Fibroblast of pulmonary artery (primary cell): ENCODE measurements at regions not wholly inside any gene's neighbourhood (a gene's known extent, or its start where the extent isn't known, plus 50 kb on each side); places are given as distances from the start of the nearest gene placed in this dataset.
A peak's percentile ranks its signal among the peaks of the same experiment; 100 is the strongest.

Experiments used
- DNase-seq: peaks from one replicate; pipeline ENCODE4 v3.0.0-alpha.2; 2010; ENCODE audit warnings: low read depth
- H3K4me3 ChIP-seq: replicated peaks from 2 replicates; pipeline ENCODE4 v1.5.1; 2011; ENCODE audit warnings: low read depth, mild to moderate bottlenecking, control low read depth, low read length, moderate library complexity
- CTCF ChIP-seq: IDR thresholded peaks from 2 replicates; pipeline ENCODE4 v1.5.1; 2011; ENCODE audit warnings: mild to moderate bottlenecking, control low read depth, low read length, inconsistent platforms; ENCODE audit errors: missing control alignments

- no peak for TF ChIP-seq CTCF
- no peak for DNase-seq
- H3K4me3 ChIP-seq, result no peak overlapping the region
Observed at GRCh38 chr9:13569602-13570067, 290.1 kb upstream of the MPDZ start.

GRCh38 chr9:13568841-13569601, 289.5 kb upstream of the MPDZ start:
- peak overlapping the region; percentile 13 for H3K4me3 ChIP-seq

GRCh38 chr9:13568405-13568804, 288.9 kb upstream of the MPDZ start:
- TF ChIP-seq CTCF, result no peak
- DNase-seq, result peak; percentile 43
- H3K4me3 ChIP-seq, result peak overlapping the region; percentile 13

More at GRCh38 chr9:13568841-13569601, 289.5 kb upstream of the MPDZ start:
- DNase-seq, result no peak
- no peak for TF ChIP-seq CTCF

DNA sequence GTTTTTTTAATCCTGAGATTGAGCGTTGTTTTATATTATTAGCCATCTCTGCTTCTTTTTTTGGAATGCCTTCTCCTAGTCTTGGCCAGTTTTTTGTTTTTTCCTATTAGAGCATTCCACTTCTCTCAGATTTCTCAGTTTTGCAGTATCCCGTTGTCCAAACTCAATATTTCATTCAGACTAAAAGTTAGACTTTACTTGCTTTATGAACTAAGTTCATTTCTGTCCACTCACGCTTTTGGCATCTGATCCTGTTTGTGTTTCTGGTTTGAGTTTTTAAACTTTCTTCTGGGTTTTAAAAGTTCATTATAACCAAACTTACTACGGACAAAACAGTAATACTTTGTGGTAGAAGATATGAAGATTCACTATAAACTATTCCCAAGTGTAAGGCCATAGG, 288.3 kb upstream of the MPDZ start:
- DNase-seq, result no peak
- TF ChIP-seq CTCF, result no peak
- H3K4me3 ChIP-seq, result no peak overlapping the region

DNA sequence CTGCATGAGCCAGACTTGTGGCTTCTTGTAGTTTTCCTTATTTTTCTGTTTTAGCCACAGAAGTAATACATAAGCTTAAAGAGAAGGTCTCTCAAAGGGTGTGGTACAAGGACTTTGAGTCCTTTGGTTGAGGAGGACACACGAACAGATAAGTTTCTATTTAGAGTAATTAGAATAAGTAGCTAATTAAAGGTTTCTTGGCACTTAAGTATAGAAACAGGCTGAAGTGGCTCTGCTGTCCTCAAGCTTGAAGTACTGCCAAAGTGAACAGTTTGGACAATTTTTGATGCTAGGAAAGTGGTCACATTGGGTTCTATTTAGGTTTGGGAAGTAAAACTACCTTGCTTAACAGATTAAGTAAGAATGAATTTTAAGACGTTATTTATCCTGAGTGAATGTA, 278.3 kb upstream of the MPDZ start:
- TF ChIP-seq CTCF, result no peak
- DNase-seq, result no peak
- no peak overlapping the region for H3K4me3 ChIP-seq

DNA sequence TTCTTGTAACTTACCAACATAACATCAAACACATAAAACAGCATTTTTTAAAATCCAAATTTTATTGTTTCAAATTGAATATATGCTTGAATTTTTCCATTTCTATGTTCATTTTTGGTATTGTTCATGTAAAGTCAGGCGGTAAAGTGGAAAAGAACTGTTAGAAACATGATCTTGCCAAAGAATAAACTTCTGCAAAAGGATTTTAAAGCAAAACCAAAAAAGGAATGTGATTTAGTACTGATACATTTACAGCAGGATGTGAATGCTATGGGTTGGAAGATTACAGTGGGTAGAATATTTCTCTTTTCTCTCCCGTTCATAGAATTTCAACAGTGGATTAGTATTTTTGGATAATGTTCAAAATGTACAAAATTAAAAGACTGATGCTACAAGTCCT, 277.2 kb upstream of the MPDZ start:
- TF ChIP-seq CTCF, result no peak
- no peak for DNase-seq
- no peak overlapping the region for H3K4me3 ChIP-seq

DNA sequence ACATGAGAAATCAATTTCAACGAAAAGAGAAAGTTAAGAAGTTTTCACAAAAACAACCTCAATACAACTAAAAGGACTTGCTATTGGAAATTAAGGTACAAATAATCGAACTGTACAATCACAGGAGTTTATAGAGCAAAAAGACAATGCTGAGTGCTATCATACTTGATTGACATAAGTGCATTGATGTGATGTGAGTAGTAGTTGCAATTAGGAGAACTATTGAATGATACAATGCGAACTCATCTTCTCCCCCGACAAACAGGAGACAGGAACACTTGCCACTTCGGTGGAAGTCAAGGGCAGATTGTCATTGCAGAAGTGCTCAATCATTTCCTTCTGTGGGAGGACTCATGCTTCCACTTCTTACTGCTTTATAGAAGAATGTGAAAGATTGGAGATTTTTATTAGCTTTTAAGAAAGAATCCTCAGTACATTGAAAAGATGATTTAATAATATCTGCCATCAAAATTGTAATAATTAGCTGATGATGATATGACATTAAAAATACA, 276.6 kb upstream of the MPDZ start:
- H3K4me3 ChIP-seq, result no peak overlapping the region
- DNase-seq, result no peak
- TF ChIP-seq CTCF, result no peak
